ENCODE measurements at regions not wholly inside any gene's neighbourhood (a gene's known extent, or its start where the extent isn't known, plus 50 kb on each side); places are given as distances from the start of the nearest gene placed in this dataset.

GRCh38 chr1:58064166-58064565 lies 482.4 kb downstream of the OMA1 start:
- no peak overlapping the region for H3K27ac ChIP-seq (ENCODE audit: control insufficient read depth, insufficient read depth)
- ChIA-PET POLR2A (interaction anchor here (0.6 kb wide), 1 partner anchor 1008 kb away, joined by 6 read pairs; no protein-coding TSS in a partner anchor), RAD21 (ENCODE audit: unreplicated experiment) (interaction anchor here (1.1 to 5.4 kb wide), 3 partner anchors 95 to 452 kb away, joined by 3 to 61 read pairs (median 26); no protein-coding TSS in a partner anchor), SMC1A (ENCODE audit: uncharacterized antibody, unreplicated experiment) (interaction anchor here (0.7 to 8.6 kb wide), 3 partner anchors 11 to 98 kb away, joined by 3 to 149 read pairs (median 4); no protein-coding TSS in a partner anchor), CTCF (interaction anchor here (1.0 to 7.6 kb wide), 2 partner anchors 95 to 98 kb away, joined by 3 to 55 read pairs; no protein-coding TSS in a partner anchor)
- H4K20me1 ChIP-seq (ENCODE audit: control insufficient read depth, insufficient read depth), result no peaks in the 10 kb centered on the region
- DNase-seq (ENCODE audit: low read depth, low spot score), result no peak
- peaks cover 0 to 3% of the 10 kb centered on the region in 2 experiments; a peak in 2 of 4 replicates for H3K27me3 ChIP-seq (replicated peaks in 1 of 2; ENCODE audit: control insufficient read depth in 2 of 2, insufficient read depth in 2 of 2, low read length in 1 of 2)
- no peak overlapping the region for H2AFZ ChIP-seq (ENCODE audit: control insufficient read depth, low read depth, low read length)
- H3K36me3 ChIP-seq (ENCODE audit: control insufficient read depth in 2 of 2, insufficient read depth in 2 of 2, low read length in 1 of 2), result no peaks in the 10 kb centered on the region
- WGBS (ENCODE audit: insufficient coverage, insufficient replicate concordance, low lambda C conversion rate, missing lambda C conversion rate), result 18% methylated on average over 8 of the region's 8 CpGs
- no peak for FAIRE-seq
- no peak overlapping the region for H3K9ac ChIP-seq (ENCODE audit: control insufficient read depth, insufficient read depth, low read length)
- no TSS peak for BruUV-seq (replicated peaks)
- in situ Hi-C loops (cut with MboI) (no loop called here), intact Hi-C loops (cut with micrococcal nuclease; ENCODE audit: unreplicated experiment) (no loop called here)
- no peak overlapping the region for H3K4me2 ChIP-seq (ENCODE audit: control insufficient read depth, insufficient read depth)
- H3K9me3 ChIP-seq (replicated peaks; ENCODE audit: control insufficient read depth, insufficient read depth, low read length), result no peaks in the 10 kb centered on the region
- no peaks in the 10 kb centered on the region for H3K4me1 ChIP-seq (ENCODE audit: control insufficient read depth, insufficient read depth, low read length)
- TF ChIP-seq TCF12 (IDR thresholded peaks at IDR 0.05; ENCODE audit: low read depth, low read length), result no peak
- TF ChIP-seq CHD2 (IDR thresholded peaks at IDR 0.05; ENCODE audit: borderline replicate concordance, low read depth, low read length), result no peak
- no peak for TF ChIP-seq MTA2 (IDR thresholded peaks at IDR 0.05; ENCODE audit: low read depth)
- no peak for TF ChIP-seq BCLAF1 (IDR thresholded peaks at IDR 0.05)
- TF ChIP-seq RELA (IDR thresholded peaks at IDR 0.05; ENCODE audit: borderline replicate concordance, partially characterized antibody), result no peak
- H3K4me3 ChIP-seq, result no peak overlapping the region
- H3K79me2 ChIP-seq (ENCODE audit: control insufficient read depth, insufficient read depth, low read length), result no peaks in the 10 kb centered on the region
- ATAC-seq, result no peak

All from GM12878 (cell line).